B cell (primary cell): ENCODE measurements at regions not wholly inside any gene's neighbourhood (a gene's known extent, or its start where the extent isn't known, plus 50 kb on each side); places are given as distances from the start of the nearest gene placed in this dataset.

ENCODE experiments used
- EZH2 ChIP-seq: IDR thresholded peaks from 2 replicates; pipeline ENCODE4 v1.6.1; 2012; ENCODE audit warnings: borderline replicate concordance, low read depth, mild to moderate bottlenecking, moderate library complexity, low read length; ENCODE audit not compliant: insufficient read depth, poor library complexity, severe bottlenecking
- TF ChIP-seq, protein P1 (sequence below): fragments of 200-600 bp; IDR thresholded peaks from one replicate; pipeline ENCODE4 v1.8.0; 2022; ENCODE audit warnings: antibody characterized with exemption, mild to moderate bottlenecking

- TF ChIP-seq, protein P1, sequence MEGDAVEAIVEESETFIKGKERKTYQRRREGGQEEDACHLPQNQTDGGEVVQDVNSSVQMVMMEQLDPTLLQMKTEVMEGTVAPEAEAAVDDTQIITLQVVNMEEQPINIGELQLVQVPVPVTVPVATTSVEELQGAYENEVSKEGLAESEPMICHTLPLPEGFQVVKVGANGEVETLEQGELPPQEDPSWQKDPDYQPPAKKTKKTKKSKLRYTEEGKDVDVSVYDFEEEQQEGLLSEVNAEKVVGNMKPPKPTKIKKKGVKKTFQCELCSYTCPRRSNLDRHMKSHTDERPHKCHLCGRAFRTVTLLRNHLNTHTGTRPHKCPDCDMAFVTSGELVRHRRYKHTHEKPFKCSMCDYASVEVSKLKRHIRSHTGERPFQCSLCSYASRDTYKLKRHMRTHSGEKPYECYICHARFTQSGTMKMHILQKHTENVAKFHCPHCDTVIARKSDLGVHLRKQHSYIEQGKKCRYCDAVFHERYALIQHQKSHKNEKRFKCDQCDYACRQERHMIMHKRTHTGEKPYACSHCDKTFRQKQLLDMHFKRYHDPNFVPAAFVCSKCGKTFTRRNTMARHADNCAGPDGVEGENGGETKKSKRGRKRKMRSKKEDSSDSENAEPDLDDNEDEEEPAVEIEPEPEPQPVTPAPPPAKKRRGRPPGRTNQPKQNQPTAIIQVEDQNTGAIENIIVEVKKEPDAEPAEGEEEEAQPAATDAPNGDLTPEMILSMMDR = no peak
- TF ChIP-seq EZH2 = no peak
Observed at GRCh38 chrX:39936886-39937770, 160.6 kb downstream of the BCOR start.
